Loucy (cell line): ENCODE measurements at regions not wholly inside any gene's neighbourhood (a gene's known extent, or its start where the extent isn't known, plus 50 kb on each side); places are given as distances from the start of the nearest gene placed in this dataset.

ENCODE experiments used
- EZH2phosphoT487 ChIP-seq: fragments of 200-600 bp; IDR thresholded peaks from 2 replicates; pipeline ENCODE4 v1.6.1; 2018; ENCODE audit warnings: antibody characterized with exemption, mild to moderate bottlenecking, moderate library complexity, borderline replicate concordance
- TF ChIP-seq, protein P1 (sequence below): fragments of 200-600 bp; sonication (generic); conservative IDR thresholded peaks from 2 replicates; pipeline ENCODE4 v1.5.1; 2014; ENCODE audit warnings: mild to moderate bottlenecking, antibody characterized with exemption, low read length

DNA sequence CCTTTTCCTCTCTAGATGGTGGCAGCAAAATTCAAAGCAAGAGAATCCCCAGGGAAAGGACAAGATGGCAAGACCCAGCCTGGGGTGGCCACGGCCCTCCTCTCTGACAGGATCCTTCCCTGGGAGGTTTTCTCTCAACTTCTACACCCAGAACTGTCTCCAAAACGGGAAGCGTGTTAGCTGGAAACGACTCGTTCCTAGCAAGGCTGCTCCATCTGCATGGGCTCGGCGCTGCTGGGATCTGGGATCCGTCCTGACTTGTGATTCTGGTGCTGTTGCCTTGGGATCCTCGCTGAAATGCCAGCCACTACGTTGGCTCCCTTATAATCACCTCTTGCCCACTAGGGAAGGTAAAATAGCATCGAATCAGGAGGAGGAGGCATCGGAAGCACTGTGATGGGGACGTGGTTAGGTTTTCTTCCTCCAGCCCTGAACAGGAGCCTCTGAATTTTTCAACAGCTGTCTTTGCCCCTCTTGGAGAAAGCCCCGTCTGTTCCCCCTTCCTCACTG lies 514.8 kb upstream of the MYT1L start:
- TF ChIP-seq, protein P1, sequence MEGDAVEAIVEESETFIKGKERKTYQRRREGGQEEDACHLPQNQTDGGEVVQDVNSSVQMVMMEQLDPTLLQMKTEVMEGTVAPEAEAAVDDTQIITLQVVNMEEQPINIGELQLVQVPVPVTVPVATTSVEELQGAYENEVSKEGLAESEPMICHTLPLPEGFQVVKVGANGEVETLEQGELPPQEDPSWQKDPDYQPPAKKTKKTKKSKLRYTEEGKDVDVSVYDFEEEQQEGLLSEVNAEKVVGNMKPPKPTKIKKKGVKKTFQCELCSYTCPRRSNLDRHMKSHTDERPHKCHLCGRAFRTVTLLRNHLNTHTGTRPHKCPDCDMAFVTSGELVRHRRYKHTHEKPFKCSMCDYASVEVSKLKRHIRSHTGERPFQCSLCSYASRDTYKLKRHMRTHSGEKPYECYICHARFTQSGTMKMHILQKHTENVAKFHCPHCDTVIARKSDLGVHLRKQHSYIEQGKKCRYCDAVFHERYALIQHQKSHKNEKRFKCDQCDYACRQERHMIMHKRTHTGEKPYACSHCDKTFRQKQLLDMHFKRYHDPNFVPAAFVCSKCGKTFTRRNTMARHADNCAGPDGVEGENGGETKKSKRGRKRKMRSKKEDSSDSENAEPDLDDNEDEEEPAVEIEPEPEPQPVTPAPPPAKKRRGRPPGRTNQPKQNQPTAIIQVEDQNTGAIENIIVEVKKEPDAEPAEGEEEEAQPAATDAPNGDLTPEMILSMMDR: no peak
- no peak for TF ChIP-seq EZH2phosphoT487
